GM21529 (cell line): ENCODE measurements at regions not wholly inside any gene's neighbourhood (a gene's known extent, or its start where the extent isn't known, plus 50 kb on each side); places are given as distances from the start of the nearest gene placed in this dataset.
"Not testable (repeated sequence)": the region's sequence is repeated elsewhere in the genome, so short reads cannot be mapped to it uniquely, and the experiment has no call there.

Source experiments
- ATAC-seq: cut with Tn5 transposase; IDR thresholded peaks from one replicate; pipeline ENCODE4 v1.9.1; 2021; ENCODE audit not compliant: unreplicated experiment

GRCh38 chr2:194725169-194725568 lies 931.9 kb upstream of the SLC39A10 start:
- no peak for ATAC-seq

DNA sequence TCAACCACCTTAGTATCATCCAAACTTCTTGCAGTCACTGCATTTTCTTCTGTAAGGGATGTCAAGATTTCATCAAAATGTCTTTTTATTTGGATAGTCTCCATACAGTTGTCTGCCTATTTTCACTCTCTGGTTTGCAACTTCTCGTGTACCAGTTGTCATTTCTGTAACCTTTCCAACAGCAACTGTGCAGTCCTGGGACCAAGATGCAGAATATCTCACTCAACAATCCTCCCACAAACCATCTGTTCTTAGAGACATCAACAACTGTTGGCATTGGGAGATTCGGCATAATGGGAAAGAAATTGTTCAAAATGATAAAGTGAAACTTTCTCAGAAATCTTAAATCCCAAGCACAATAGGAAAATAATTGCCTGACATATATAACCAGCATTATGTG lies 933.6 kb upstream of the SLC39A10 start:
- ATAC-seq: no peak

DNA sequence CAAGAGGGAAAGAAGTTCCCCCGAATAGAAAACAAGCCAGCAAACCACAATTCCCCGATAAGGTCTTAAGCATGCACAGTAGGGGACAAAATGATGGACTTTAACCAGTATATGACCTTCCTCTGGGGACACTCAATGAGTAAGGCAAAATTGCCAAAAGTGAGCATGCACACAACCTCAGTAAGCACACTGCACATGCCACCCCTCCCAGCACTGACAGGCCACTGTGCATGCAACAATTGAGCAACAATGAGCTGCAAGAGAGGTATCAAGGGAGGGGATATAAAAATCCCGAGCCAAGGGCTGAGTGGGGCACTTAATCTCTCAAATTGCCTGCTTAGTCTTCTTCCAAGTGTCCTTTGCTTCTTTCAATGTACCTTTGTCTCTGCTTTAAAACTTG lies 935.8 kb upstream of the SLC39A10 start:
- no peak for ATAC-seq

- ATAC-seq: no peak
Measured at GRCh38 chr2:194720462-194720861, 936.6 kb upstream of the SLC39A10 start.

GRCh38 chr2:194718881-194719280 lies 938.1 kb upstream of the SLC39A10 start:
- ATAC-seq: no peak

- ATAC-seq: no peak
Measured at GRCh38 chr2:194714541-194714940, 942.5 kb upstream of the SLC39A10 start.

GRCh38 chr2:194709840-194710239 lies 947.2 kb upstream of the SLC39A10 start:
- no peak for ATAC-seq

DNA sequence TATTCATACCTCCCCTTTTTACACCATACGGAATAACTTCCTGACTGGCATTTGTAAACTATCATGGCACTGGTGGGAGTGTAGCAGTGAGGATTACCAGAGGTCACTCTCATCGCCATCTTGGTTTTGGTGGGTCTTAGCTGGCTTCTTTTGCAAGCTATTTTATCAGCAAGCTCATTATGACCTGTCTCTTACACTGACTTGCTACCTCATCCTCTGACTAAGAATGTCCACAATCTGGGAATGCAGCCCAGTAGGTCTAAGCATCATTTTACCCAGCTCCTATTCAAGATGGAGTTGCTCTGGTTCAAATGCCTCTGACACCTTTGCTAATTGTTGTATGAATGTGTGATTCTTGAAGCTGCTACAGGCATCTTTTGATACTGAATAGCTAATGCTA lies 950.8 kb upstream of the SLC39A10 start:
- no peak for ATAC-seq

DNA sequence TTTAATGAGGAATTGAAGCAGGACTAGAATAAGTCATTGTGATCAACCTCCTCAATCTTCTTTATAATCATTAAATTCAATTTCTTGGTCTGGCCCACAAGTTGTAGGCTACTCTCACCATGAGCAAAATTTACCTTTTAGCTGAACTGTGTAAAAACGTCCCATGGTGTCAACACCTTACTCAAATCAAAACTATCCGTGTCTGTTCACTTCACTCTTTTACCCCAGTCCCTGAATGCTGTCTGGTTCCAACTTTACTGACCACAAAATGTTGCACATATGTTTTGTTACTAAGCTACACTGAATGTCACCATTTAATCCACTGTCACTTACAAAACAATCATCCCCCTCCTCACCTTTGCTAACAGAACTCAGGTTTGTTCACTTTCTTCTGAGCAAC lies 951.6 kb upstream of the SLC39A10 start:
- ATAC-seq: no peak

GRCh38 chr2:194700726-194701125 lies 956.3 kb upstream of the SLC39A10 start:
- ATAC-seq: no peak

DNA sequence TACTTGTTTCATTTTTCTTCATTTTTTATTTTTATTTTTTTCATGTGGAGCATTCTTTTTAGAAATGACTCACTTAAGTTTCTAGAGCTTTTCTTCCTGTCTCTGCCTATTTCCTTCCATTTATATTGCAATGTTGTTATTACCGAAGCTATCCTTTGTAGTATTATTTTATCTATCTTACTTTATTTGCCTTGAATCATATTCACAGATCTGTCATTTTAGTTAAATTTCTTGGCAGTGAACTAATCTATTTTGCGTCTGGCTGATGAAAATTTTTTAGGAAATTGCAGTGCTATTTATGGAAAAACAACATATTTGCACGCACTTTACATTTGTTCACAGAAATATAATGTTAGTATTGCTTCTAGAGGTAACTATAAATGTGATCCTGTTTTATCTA lies 956.9 kb upstream of the SLC39A10 start:
- ATAC-seq: no peak

DNA sequence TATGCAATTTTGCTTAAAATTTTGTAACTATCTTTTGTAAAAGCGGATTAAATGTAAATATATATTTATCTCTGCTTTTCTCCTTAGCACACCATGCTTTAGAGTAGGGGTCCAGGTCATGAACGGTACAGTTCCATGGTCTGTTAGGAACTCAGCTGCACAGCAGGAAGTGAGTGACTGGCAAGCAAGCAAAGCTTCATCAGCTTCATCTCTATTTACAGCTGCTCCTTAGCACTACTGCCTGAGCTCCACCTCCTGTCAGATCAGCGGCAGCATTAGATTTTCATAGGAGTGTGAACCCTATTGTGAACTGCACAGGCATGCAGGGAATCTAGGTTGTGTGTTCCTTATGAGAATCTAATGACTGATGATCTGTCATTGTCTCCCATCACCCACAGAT lies 959.0 kb upstream of the SLC39A10 start:
- ATAC-seq: no peak

GRCh38 chr2:194697439-194697838 lies 959.6 kb upstream of the SLC39A10 start:
- ATAC-seq: no peak

GRCh38 chr2:194696690-194697089 lies 960.3 kb upstream of the SLC39A10 start:
- ATAC-seq: no peak

GRCh38 chr2:194686569-194686968 lies 970.5 kb upstream of the SLC39A10 start:
- ATAC-seq: no peak

GRCh38 chr2:194674043-194674442 lies 983.0 kb upstream of the SLC39A10 start:
- ATAC-seq: no peak

DNA sequence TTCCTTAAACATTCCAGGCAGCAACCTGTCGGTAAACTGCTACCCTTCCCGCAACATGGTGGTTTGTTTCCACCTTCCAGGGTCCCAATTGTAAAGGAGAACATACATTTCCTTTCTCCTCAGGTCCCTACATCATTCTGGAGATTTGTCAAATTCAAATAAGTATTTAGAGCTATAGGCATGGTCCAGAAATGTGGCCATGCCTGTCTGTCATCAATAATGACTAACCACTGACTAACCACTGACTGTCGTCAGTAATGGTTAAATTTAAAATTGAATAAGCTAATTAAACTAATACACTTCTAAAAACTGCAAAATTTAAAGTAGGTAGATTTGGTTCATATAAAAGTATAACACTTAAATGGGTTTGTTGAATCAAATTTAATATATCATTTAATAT lies 984.0 kb upstream of the SLC39A10 start:
- ATAC-seq: no peak

- ATAC-seq: no peak
Measured at GRCh38 chr2:194661431-194661830, 995.6 kb upstream of the SLC39A10 start.

GRCh38 chr2:194639057-194639456 lies 1018.0 kb upstream of the SLC39A10 start:
- not testable (repeated sequence) for ATAC-seq

- ATAC-seq: no peak
Measured at GRCh38 chr2:194621945-194622344, 1035.1 kb upstream of the SLC39A10 start.

GRCh38 chr2:194619366-194619765 lies 1037.7 kb upstream of the SLC39A10 start:
- ATAC-seq: no peak

- no peak for ATAC-seq
Measured at GRCh38 chr2:194618432-194618831, 1038.6 kb upstream of the SLC39A10 start.

GRCh38 chr2:194616334-194616733 lies 1040.7 kb upstream of the SLC39A10 start:
- peak; percentile 70 for ATAC-seq

DNA sequence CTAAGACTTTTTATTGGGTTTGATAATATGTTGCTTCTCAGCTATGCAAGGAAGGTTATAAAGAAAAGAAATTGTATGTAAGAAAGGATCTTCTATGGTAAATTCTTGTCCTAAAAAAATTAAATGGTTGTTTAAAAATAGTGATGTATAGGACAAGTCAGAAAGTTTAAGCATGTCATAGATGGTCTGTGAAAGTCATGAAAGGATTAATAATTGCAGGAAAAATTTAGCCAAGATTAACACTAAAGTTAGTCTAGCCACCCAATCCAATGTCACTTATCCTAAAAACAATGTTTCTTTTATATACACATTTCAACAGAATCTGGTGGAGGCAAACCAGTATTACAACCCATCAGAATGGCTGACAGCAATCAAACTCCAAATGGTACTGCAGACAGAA lies 1046.7 kb upstream of the SLC39A10 start:
- no peak for ATAC-seq
